ENCODE measurements at regions not wholly inside any gene's neighbourhood (a gene's known extent, or its start where the extent isn't known, plus 50 kb on each side); places are given as distances from the start of the nearest gene placed in this dataset.
A peak's percentile ranks its signal among the peaks of the same experiment; 100 is the strongest.

DNA sequence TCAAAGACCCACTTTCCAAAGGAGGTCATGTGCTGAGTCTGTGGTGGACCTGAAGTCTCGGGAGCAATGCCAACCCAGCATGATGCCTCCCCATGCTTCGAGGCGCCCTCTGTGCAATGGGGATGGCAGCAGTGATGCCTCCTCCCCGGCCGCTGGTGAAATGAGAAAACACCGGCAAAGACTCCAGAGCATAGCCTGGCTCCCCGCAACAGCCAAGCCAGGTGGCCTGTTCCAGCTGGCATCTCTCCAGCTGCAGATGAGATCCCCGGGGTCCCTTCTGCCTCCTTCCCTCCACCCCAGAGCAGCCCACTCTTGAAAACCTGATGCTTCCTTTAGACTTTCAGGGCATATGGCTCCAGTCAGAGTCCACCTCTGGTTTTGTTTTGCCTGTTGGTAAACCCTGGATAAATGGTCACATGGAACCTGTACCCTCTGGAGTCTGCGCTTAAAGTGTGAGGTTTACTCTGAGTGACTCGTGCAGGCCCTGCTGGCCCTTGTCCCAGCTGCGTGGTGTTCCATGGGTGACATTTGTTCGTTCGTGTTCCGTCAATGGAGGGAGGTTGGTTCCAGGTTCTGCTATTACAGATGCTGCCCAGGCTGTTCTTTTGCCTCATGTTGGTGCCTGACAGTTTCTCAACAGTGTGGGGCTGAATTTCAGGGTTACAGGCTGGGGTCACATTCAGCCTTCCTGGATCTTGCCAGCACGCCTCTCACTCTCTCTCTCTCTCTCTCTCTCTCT, 181.8 kb upstream of the CIBAR2 start:
- no peak for TF ChIP-seq POLR2A (IDR thresholded peaks at IDR 0.05)
- no peak for TF ChIP-seq POLR2AphosphoS5 (IDR thresholded peaks at IDR 0.05)
- TF ChIP-seq, protein P1, sequence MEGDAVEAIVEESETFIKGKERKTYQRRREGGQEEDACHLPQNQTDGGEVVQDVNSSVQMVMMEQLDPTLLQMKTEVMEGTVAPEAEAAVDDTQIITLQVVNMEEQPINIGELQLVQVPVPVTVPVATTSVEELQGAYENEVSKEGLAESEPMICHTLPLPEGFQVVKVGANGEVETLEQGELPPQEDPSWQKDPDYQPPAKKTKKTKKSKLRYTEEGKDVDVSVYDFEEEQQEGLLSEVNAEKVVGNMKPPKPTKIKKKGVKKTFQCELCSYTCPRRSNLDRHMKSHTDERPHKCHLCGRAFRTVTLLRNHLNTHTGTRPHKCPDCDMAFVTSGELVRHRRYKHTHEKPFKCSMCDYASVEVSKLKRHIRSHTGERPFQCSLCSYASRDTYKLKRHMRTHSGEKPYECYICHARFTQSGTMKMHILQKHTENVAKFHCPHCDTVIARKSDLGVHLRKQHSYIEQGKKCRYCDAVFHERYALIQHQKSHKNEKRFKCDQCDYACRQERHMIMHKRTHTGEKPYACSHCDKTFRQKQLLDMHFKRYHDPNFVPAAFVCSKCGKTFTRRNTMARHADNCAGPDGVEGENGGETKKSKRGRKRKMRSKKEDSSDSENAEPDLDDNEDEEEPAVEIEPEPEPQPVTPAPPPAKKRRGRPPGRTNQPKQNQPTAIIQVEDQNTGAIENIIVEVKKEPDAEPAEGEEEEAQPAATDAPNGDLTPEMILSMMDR (IDR thresholded peaks at IDR 0.05) = no peak
- no peak for TF ChIP-seq EP300 (IDR thresholded peaks at IDR 0.05)
- 65% methylated on average over 9 of the region's 15 CpGs for WGBS
- no peak overlapping the region for H3K27ac ChIP-seq

DNA sequence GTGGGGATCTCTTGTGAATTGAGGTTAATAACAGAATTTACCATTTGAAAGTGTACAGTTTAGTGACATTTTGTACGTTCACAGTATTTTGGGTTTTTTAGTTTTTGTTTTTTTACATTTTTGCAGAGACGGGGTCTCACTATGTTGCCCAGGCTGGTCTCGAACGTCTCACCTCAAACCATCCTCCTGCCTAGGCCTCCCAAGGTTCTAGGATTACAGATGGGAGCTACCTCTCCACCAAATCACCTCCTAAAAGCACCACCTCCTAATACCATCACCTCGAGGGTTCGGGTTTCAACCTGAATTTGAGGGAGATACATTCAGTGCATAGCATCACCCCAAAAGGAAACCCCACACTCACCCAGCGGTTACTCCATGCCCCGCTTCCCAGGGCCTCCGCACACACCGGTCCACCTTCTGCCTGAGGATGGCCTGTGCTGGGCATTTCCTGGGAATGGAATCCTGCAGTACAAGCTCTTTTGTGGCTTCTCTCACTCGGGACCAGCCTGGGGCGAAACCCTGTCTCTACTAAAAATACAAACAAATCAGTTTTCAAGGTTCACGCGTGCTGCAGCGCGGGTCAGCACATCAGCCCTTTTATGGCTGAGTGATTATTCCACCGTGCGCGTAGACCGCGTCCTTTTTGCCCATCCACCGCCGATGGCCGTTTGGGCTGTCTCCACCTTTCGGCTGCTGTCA, 182.7 kb upstream of the CIBAR2 start:
- H3K4me1 ChIP-seq = peaks cover 15% of the 10 kb centered on the region
- DNase-seq (ENCODE audit: low spot score in 2 of 2) = no peak
- no peaks in the 10 kb centered on the region for H3K27me3 ChIP-seq
- H3K27ac ChIP-seq = no peak overlapping the region
- H3K36me3 ChIP-seq = no peaks in the 10 kb centered on the region
- H3K4me3 ChIP-seq = no peak overlapping the region
- TF ChIP-seq EP300 (IDR thresholded peaks at IDR 0.05) (no peak), POLR2AphosphoS5 (IDR thresholded peaks at IDR 0.05) (no peak), POLR2A (IDR thresholded peaks at IDR 0.05) (no peak)
- TF ChIP-seq, protein P1 (IDR thresholded peaks at IDR 0.05) = no peak
- no peaks in the 10 kb centered on the region for H3K9me3 ChIP-seq
- WGBS = 90% methylated on average over 25 of the region's 25 CpGs

More for the DNA sequence above, 181.8 kb upstream of the CIBAR2 start:
- no peaks in the 10 kb centered on the region for H3K9me3 ChIP-seq
- H3K36me3 ChIP-seq = no peaks in the 10 kb centered on the region
- no peaks in the 10 kb centered on the region for H3K27me3 ChIP-seq
- no peak for DNase-seq (ENCODE audit: low spot score in 2 of 2)
- no peak overlapping the region for H3K4me3 ChIP-seq
- H3K4me1 ChIP-seq = peaks cover 15% of the 10 kb centered on the region

DNA sequence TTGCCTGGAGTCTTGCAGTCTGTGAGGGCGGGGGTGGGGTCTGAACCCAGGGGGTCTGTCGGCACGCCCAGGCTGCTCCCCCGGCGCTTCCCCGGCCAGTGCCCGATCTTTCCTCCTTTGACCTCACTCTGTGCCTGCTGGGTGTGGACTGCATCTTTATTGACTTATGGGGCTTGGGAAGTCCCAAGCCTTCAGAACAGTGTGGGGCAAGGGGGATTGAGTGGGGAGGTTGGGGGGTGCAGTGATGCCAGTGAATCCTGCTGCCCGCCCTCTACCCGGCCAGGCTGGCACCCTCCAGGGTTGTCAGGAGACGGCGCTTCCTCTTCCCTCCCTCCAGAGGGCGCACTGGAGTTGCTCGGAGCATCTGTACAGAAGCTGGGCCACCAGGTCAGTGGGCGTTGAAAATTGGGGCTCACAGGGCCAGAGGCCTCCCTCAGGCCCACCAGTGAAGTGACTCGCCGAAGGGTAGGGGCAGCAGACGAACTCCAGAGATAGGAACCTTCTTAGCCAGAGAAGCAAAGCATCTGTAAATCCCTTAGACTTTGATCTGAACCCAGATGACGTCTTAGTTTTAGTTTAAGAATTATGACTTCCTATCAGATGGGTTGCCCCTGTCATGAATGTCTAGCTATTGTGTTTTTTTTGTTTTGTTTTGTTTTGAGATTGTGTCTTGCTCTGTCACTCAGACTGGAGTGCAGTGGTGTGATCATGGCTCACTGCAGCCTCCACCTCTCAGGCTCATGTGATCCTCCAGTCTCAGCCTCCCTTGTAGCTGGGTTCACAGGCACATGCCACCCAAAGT, 184.8 kb upstream of the CIBAR2 start:
- WGBS = 34% methylated on average over 11 of the region's 18 CpGs
- TF ChIP-seq, protein P1 (IDR thresholded peaks at IDR 0.05) = peak; percentile 22 to 79
- TF ChIP-seq EP300 (IDR thresholded peaks at IDR 0.05) = no peak
- H3K27me3 ChIP-seq = no peaks in the 10 kb centered on the region
- no peaks in the 10 kb centered on the region for H3K36me3 ChIP-seq
- H3K4me3 ChIP-seq = no peak overlapping the region
- no peaks in the 10 kb centered on the region for H3K9me3 ChIP-seq
- H3K27ac ChIP-seq = no peak overlapping the region
- DNase-seq (ENCODE audit: low spot score in 2 of 2) = no peak
- H3K4me1 ChIP-seq = no peaks in the 10 kb centered on the region

DNA sequence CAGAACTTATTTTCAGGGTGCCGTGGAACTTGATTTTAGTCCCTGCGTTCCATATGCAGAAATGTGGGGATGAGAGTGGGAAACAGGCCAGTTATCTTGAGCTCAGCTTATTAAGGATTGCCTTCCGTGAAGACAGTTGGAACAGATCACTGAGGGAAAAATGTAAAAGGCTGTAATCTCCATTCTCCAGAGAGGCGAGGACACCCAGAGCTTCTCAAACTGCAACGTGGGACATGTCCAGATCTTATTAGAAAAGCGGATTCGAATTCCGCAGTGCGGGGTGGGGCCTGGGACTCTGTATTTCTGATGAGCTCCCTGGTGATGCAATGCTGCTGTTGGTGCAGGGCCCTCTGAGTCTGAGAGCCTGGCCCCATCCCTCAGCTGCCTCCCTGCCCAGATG, 185.6 kb upstream of the CIBAR2 start:
- Histone ChIP-seq H3K36me3 (no peaks in the 10 kb centered on the region), H3K27me3 (no peaks in the 10 kb centered on the region), H3K4me1 (peaks cover under 1% of the 10 kb centered on the region), H3K4me3 (no peak overlapping the region), H3K27ac (no peak overlapping the region), H3K9me3 (no peaks in the 10 kb centered on the region)
- WGBS = 90% methylated on average over 9 of the region's 9 CpGs
- no peak for DNase-seq (ENCODE audit: low spot score in 2 of 2)
- TF ChIP-seq POLR2AphosphoS5 (IDR thresholded peaks at IDR 0.05) (no peak), POLR2A (IDR thresholded peaks at IDR 0.05) (no peak), EP300 (IDR thresholded peaks at IDR 0.05) (no peak)
- TF ChIP-seq, protein P1 (IDR thresholded peaks at IDR 0.05) = no peak
